CD14-positive monocyte (primary cell): ENCODE measurements at regions not wholly inside any gene's neighbourhood (a gene's known extent, or its start where the extent isn't known, plus 50 kb on each side); places are given as distances from the start of the nearest gene placed in this dataset.

Experiments
- DNase-seq, 3 donors: peaks; one replicate each; pipeline ENCODE4 v3.0.0-alpha.2; 2011 to 2022
- H2AFZ ChIP-seq: 2 replicates; pipeline ENCODE4 v1.6.0; 2012; ENCODE audit warnings: mild to moderate bottlenecking, low read depth, low read length, inconsistent platforms; ENCODE audit not compliant: insufficient read depth, poor library complexity, severe bottlenecking
- H3K27ac ChIP-seq, 2 donors: 1 replicate in 1 of 2; 2 replicates in 1 of 2; pipeline ENCODE4 v1.5.1; 2012 to 2013; ENCODE audit warnings: low read length in 2 of 2, control low read depth in 1 of 2, inconsistent platforms in 1 of 2, low read depth in 1 of 2, mild to moderate bottlenecking in 1 of 2
- H3K27me3 ChIP-seq, 2 donors: one replicate each; pipeline versions ENCODE4 v1.6.0 to v1.6.1; 2011 to 2013; ENCODE audit warnings: low read length in 2 of 2; ENCODE audit not compliant: control insufficient read depth in 2 of 2, insufficient read depth in 2 of 2
- H3K36me3 ChIP-seq, 2 donors: replicated peaks in 1 of 2; 1 replicate in 1 of 2; 2 replicates in 1 of 2; pipeline versions ENCODE4 v1.5.1 to v1.6.1; 2012 to 2013; ENCODE audit warnings: low read length in 2 of 2, control low read depth in 1 of 2, inconsistent platforms in 1 of 2, mild to moderate bottlenecking in 1 of 2; ENCODE audit not compliant: insufficient read depth in 2 of 2, control insufficient read depth in 1 of 2
- H3K4me1 ChIP-seq, 2 donors: 1 replicate in 1 of 2; 2 replicates in 1 of 2; pipeline versions ENCODE4 v1.5.1 to v1.6.1; 2012 to 2013; ENCODE audit warnings: low read length in 2 of 2, control low read depth in 1 of 2, inconsistent platforms in 1 of 2, mild to moderate bottlenecking in 1 of 2, moderate library complexity in 1 of 2; ENCODE audit not compliant: insufficient read depth in 2 of 2, control insufficient read depth in 1 of 2
- H3K4me2 ChIP-seq: replicated peaks from 2 replicates; pipeline ENCODE3; 2012; ENCODE audit warnings: low read length, moderate library complexity, mild to moderate bottlenecking; ENCODE audit not compliant: poor library complexity, severe bottlenecking; ENCODE audit errors: extremely low read depth
- H3K4me3 ChIP-seq, 3 experiments: fragments of 200-600 bp in 1 of 3; sonication (generic) in 1 of 3; replicated peaks in 1 of 3; 1 replicate in 2 of 3; 2 replicates in 1 of 3; pipeline ENCODE4 v1.5.1; 2011 to 2013; ENCODE audit warnings: low read length in 3 of 3, mild to moderate bottlenecking in 3 of 3, control low read depth in 2 of 3, low read depth in 2 of 3, inconsistent platforms in 1 of 3, moderate library complexity in 1 of 3
- H3K79me2 ChIP-seq: 2 replicates; pipeline ENCODE4 v1.6.0; 2012; ENCODE audit warnings: mild to moderate bottlenecking, control low read depth, inconsistent platforms, low read length, moderate library complexity; ENCODE audit not compliant: insufficient read depth
- H3K9ac ChIP-seq: 2 replicates; pipeline ENCODE4 v1.6.0; 2017; ENCODE audit warnings: low read length, mild to moderate bottlenecking; ENCODE audit not compliant: insufficient read depth, poor library complexity, severe bottlenecking
- H3K9me3 ChIP-seq, 2 donors: replicated peaks in 1 of 2; 1 replicate in 1 of 2; 2 replicates in 1 of 2; pipeline versions ENCODE4 v1.5.1 to v1.6.1; 2012 to 2013; ENCODE audit warnings: low read length in 2 of 2, control low read depth in 1 of 2; ENCODE audit not compliant: control insufficient read depth in 1 of 2, insufficient read depth in 1 of 2
- H4K20me1 ChIP-seq: 2 replicates; pipeline ENCODE4 v1.6.0; 2012; ENCODE audit warnings: mild to moderate bottlenecking, low read length, control low read depth, moderate library complexity; ENCODE audit not compliant: insufficient read depth
- H3K27ac Mint-ChIP-seq, 7 donors: one replicate each; pipeline ENCODE4 v1.8.0; 2020; ENCODE audit warnings: mild to moderate bottlenecking in 7 of 7, mixed read lengths in 7 of 7, moderate library complexity in 6 of 7, inconsistent platforms in 2 of 7
- H3K27me3 Mint-ChIP-seq, 3 donors: one replicate each; pipeline ENCODE4 v1.8.0; 2021 to 2022; ENCODE audit warnings: low read depth in 3 of 3, mild to moderate bottlenecking in 3 of 3, mixed read lengths in 3 of 3, moderate library complexity in 3 of 3, inconsistent platforms in 1 of 3
- H3K36me3 Mint-ChIP-seq, 2 donors: one replicate each; pipeline ENCODE4 v1.8.0; 2020; ENCODE audit warnings: mixed read lengths in 2 of 2, inconsistent platforms in 1 of 2, mild to moderate bottlenecking in 1 of 2
- H3K4me1 Mint-ChIP-seq: one replicate; pipeline ENCODE4 v1.8.0; 2020; ENCODE audit warnings: mild to moderate bottlenecking, mixed read lengths
- H3K4me3 Mint-ChIP-seq, 2 donors: one replicate each; pipeline ENCODE4 v1.8.0; 2020; ENCODE audit warnings: mild to moderate bottlenecking in 2 of 2, mixed read lengths in 2 of 2, moderate library complexity in 1 of 2
- H3K9me3 Mint-ChIP-seq, 7 donors: one replicate each; pipeline ENCODE4 v1.8.0; 2020 to 2022; ENCODE audit warnings: mixed read lengths in 7 of 7, mild to moderate bottlenecking in 6 of 7, moderate library complexity in 6 of 7, inconsistent platforms in 2 of 7
- intact Hi-C, 2 donors: fragments of 100-400 bp; cut with micrococcal nuclease; formaldehyde crosslinking; loops; one replicate each; pipeline versions ENCODE4 v1.15.0 to v1.15.1; 2023
- TF ChIP-seq, protein P1 (sequence below): fragments of 200-600 bp; IDR thresholded peaks from one replicate; pipeline ENCODE4 v1.8.0; 2022; ENCODE audit warnings: antibody characterized with exemption, mild to moderate bottlenecking

DNA sequence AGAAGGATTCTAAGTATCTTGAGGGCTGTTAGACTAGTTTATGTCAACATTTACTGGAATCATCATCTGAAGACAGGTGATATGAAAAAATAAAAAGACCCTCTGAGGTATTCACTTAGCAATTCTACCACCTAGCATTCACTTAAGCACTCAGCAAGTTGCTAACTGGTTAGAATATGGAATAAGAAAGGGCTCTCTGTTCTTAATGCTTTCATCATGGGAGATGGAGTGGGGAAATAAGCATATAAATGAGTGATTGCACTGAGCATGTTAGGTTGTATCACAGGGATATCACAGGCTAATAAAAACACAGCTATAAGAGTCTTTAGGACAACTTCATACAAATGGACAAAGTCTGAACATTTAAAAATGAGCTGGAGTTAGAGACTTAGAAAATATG lies 1238.8 kb downstream of the CDH11 start:
- intact Hi-C loops = no loop called here
- Histone ChIP-seq H2AFZ (no peak overlapping the region), H3K36me3 (no peaks in the 10 kb centered on the region), H3K4me1 (no peaks in the 10 kb centered on the region), H3K27ac (no peak overlapping the region), H3K9ac (no peak overlapping the region), H4K20me1 (no peaks in the 10 kb centered on the region), H3K27me3 (no peaks in the 10 kb centered on the region), H3K79me2 (no peaks in the 10 kb centered on the region), H3K4me3 (no peak overlapping the region), H3K9me3 (no peaks in the 10 kb centered on the region), H3K4me2 (no peak overlapping the region)
- TF ChIP-seq, protein P1, sequence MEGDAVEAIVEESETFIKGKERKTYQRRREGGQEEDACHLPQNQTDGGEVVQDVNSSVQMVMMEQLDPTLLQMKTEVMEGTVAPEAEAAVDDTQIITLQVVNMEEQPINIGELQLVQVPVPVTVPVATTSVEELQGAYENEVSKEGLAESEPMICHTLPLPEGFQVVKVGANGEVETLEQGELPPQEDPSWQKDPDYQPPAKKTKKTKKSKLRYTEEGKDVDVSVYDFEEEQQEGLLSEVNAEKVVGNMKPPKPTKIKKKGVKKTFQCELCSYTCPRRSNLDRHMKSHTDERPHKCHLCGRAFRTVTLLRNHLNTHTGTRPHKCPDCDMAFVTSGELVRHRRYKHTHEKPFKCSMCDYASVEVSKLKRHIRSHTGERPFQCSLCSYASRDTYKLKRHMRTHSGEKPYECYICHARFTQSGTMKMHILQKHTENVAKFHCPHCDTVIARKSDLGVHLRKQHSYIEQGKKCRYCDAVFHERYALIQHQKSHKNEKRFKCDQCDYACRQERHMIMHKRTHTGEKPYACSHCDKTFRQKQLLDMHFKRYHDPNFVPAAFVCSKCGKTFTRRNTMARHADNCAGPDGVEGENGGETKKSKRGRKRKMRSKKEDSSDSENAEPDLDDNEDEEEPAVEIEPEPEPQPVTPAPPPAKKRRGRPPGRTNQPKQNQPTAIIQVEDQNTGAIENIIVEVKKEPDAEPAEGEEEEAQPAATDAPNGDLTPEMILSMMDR = no peak
- no peak for DNase-seq
- peaks cover 0 to 5% (median 2%) of the 10 kb centered on the region in 7 donors for H3K9me3 Mint-ChIP-seq
- no peak overlapping the region for H3K27ac Mint-ChIP-seq
- no peaks in the 10 kb centered on the region for H3K27me3 Mint-ChIP-seq
- H3K4me1 Mint-ChIP-seq = no peaks in the 10 kb centered on the region
- H3K36me3 Mint-ChIP-seq = no peaks in the 10 kb centered on the region
- H3K4me3 Mint-ChIP-seq = no peak overlapping the region

DNA sequence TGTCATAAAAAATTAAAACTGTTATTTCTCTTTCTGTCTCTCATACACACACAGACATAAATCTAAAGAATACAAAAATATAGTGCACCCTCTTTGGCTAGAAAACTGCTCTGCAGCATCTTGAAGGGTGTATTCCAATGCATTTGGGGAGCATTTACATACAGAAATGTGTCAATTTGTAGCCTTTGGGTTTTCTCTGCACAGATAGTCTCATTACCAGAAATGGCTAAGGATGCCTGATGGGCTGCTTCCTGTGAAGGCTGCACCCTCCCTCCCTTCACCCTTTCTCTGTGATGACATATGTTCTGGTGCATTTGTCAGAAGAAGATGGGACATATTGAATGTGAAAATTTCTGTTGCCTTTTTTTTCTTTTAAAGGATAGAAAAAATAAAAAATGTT lies 1239.3 kb downstream of the CDH11 start:
- no peak overlapping the region for H3K4me3 Mint-ChIP-seq
- H3K27me3 Mint-ChIP-seq = no peaks in the 10 kb centered on the region
- Histone ChIP-seq H3K79me2 (no peaks in the 10 kb centered on the region), H3K9ac (no peak overlapping the region), H3K36me3 (no peaks in the 10 kb centered on the region), H3K27me3 (no peaks in the 10 kb centered on the region), H3K27ac (no peak overlapping the region), H3K4me3 (no peak overlapping the region), H4K20me1 (no peaks in the 10 kb centered on the region), H3K4me1 (no peaks in the 10 kb centered on the region), H2AFZ (no peak overlapping the region), H3K9me3 (no peaks in the 10 kb centered on the region), H3K4me2 (no peak overlapping the region)
- H3K4me1 Mint-ChIP-seq = no peaks in the 10 kb centered on the region
- TF ChIP-seq, protein P1 = no peak
- no peak for DNase-seq
- H3K27ac Mint-ChIP-seq = no peak overlapping the region
- no peaks in the 10 kb centered on the region for H3K36me3 Mint-ChIP-seq
- intact Hi-C loops = no loop called here
- peaks cover 0 to 5% (median 2%) of the 10 kb centered on the region in 7 donors for H3K9me3 Mint-ChIP-seq
